Keratinocyte (primary cell): ENCODE measurements at regions not wholly inside any gene's neighbourhood (a gene's known extent, or its start where the extent isn't known, plus 50 kb on each side); places are given as distances from the start of the nearest gene placed in this dataset.

Experiments
- CTCF ChIP-seq, 3 experiments: IDR thresholded peaks in 1 of 3; conservative IDR thresholded peaks in 1 of 3; optimal IDR thresholded peaks in 1 of 3; 2 replicates in 2 of 3; 3 replicates in 1 of 3; pipeline versions ENCODE3 to v1.5.1; 2011; ENCODE audit warnings: low read length in 3 of 3, mild to moderate bottlenecking in 3 of 3, moderate library complexity in 2 of 3, control low read depth in 1 of 3, inconsistent platforms in 1 of 3; ENCODE audit not compliant: insufficient read depth in 2 of 3; ENCODE audit errors: extremely low read depth in 1 of 3
- EZH2 ChIP-seq: IDR thresholded peaks from one replicate; pipeline ENCODE4 v1.6.1; 2012; ENCODE audit warnings: inconsistent platforms, mild to moderate bottlenecking, low read length, moderate library complexity

- TF ChIP-seq CTCF (optimal IDR thresholded peaks at IDR 0.05 in 1 of 3, IDR thresholded peaks at IDR 0.05 in 1 of 3, conservative IDR thresholded peaks at IDR 0.05 in 1 of 3; ENCODE audit: extremely low read depth in 1 of 3, insufficient read depth in 2 of 3, low read length in 3 of 3): no peak
- TF ChIP-seq EZH2: no peak
Measured at GRCh38 chr5:100260968-100261367, 274.2 kb upstream of the FAM174A start.
